HG03354 (cell line): ENCODE measurements at regions not wholly inside any gene's neighbourhood (a gene's known extent, or its start where the extent isn't known, plus 50 kb on each side); places are given as distances from the start of the nearest gene placed in this dataset.

Experiments
- ATAC-seq: cut with Tn5 transposase; IDR thresholded peaks from one replicate; pipeline ENCODE4 v1.9.1; 2021; ENCODE audit warnings: mild to moderate bottlenecking; ENCODE audit not compliant: unreplicated experiment, poor library complexity, severe bottlenecking

DNA sequence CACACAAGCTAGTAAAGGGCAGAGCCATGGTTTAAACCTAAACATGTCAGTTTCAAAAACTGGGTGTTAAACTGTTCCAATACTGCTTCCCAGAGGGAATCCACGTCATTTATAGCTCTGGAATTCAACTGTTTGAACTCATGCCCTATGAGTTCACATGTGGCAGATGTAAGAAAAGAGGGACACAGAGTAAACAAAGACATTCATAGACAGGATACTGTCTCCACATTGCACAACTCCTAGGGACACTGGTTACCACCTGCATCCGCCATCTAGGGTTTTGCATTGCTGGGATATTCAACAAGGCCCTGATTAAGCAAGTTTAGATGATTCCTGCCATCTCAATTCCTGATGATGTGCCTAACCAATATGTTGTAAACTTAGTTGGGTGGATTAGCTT is 134.1 kb upstream of the COL8A1 start:
- no peak for ATAC-seq

DNA sequence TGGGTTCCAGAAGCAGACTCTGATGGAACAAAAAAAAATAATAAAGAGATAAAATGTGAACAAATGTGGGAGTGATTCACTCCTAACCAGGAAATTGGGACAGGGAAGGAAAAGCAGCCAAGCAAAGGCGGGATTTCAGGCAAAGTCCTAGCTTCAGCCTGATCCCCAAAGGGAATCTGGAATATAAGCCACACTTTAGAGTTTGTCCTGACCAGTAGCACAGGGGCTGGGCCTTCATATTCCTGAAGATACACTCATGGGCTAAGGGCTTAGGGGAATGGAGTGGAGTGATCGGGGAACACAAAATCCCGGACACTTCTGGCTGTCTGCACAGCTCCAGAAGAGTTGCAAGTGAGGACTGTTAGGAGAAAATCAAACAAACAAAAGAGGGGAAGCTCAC is 135.0 kb upstream of the COL8A1 start:
- no peak for ATAC-seq

DNA sequence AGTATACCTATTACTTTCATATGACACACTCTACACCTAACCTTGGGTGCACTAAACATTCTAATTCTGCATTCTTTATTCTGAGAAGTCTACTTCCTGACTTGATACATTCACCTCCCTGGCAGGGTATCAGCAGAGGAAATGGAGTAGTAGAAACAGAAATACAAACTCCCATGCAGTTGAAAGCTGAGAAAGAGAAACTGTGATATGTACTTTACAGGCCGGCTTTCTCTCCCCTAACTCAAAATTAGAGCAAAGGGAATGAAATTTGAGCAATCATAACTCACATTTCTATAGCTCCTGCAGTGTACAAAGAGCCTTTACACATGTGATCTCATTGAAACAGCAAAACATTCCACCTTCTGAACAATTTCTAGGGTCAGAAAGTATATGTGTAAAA is 135.5 kb upstream of the COL8A1 start:
- ATAC-seq = no peak

DNA sequence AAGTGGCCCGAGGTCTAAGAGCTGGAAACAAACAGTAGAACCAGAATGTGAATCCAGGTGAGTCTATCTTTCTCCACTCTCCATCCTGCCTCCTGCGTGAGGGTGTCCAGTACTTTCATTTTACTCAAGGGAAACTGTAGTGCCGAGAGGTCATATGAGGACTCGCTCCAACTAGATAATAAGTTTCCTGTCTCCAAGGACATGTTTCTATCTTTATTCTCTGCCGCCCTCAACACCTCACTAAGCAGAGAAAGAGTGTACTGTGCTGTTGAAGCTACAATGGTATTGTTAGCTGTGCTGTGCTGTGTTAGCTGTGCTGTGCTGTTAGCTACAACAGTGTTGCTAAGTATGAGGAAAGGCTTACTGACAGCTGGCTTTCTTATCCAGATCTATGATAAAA is 137.9 kb upstream of the COL8A1 start:
- ATAC-seq = no peak

DNA sequence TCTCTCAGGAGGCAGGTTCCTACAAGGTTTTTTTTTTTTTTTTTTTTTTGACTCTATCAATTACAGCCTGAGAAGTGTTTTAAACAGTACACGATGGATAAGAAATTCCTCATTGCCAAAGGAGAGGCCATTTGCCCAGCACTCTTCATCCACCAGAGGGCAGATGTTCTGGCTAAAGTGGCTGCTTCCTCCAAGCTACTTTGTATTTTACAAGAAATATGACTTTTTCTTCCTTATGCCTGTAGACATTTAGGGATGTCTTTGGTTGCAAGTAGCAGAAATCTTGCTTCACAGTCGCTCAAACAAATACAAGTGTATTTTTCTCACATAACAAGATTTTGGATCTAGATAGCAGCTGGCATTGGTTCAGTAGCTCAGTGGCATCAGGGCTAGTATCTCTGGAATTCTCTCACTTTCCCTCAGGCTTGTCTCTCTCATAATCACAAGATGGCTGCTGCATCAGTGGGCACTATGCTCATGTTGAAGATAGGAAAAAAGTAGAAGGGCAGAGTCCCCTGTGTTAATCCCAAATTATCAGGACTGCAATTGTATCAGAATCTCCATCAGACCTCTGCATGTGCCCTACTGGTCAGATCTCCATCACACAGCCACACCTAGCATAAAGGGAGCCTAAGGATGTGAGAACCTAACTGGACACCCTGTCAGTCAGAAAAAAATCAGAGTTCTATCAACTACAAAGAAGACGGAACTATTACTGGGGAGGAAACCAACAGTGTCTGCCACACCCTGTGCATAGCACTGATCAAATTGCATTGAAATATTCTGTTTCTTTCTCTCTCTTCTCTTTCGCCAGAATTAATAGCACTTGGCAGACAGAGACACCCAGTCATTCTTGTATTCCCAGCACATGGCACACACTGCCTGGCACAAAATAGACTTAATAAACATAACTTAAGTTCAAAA is 138.9 kb upstream of the COL8A1 start:
- peak; percentile 73 for ATAC-seq

DNA sequence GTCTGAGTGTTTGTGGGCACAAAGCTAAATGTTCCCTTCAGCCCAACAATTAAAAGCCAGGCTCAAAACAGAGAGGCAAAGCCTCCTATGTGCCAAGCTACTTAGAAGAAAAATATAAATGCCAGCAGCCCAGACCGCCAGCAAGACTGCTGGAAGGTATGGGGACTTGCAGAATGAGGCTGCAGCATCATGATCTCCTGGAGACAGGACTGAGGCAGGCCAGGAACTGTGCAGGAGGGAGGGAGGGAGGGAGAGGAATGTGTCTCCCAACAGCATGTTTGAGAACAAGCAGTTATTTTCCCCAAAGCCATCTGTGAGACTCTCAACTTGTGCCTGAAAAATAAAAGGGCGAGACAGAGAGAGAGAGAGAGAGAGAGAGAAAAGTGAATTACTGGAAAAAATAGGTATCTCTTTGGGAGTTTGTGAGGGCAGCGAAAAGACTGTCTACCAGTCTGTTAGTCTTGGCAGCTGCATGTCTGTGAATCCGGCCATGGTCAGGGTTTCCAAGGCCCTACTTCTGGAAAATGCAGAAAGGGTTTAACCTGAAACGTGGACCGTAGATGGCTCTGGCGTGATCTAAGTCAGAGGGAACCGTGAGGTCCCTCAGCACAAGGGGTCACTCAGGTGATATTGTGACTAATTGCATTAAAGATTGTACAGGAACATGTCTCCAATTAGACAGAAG is 139.7 kb upstream of the COL8A1 start:
- ATAC-seq = peak; percentile 6

DNA sequence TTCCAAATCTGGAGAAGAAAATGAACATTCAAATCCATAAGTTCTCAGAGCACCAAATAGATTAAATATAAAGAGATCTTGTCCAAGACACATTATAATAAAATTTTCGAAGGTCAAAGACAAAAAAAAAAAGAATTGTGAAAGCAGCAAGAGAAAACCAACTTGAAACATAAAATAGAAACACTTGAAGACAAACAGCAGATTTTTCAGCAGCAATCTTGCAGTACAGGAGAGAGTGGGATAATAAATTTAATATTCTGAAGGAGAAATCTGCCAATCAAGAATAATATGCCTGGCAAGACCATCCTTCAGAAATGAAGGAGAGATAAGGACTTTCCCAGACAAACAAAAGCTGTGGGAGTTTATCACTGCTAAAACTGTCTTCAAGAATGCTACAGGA is 150.5 kb upstream of the COL8A1 start:
- no peak for ATAC-seq

DNA sequence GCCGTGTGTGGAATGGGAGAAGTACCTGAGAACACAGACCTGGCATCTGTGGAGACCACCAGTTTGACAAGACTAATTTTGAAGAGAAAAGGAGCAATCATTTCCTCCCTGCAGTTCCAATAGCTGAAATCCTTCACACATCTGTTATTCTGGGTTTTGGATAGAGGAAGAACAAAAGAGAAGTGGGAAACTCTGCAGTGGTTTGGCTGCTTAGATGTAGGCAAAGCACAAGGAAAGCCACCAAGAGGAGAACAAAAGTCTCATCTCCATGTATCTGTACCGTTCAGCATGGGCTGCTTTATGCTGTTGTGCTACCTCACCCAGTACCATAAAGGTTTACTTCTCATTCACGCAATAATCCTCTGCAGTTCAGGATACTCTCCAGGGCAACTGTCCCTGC is 153.1 kb upstream of the COL8A1 start:
- no peak for ATAC-seq

DNA sequence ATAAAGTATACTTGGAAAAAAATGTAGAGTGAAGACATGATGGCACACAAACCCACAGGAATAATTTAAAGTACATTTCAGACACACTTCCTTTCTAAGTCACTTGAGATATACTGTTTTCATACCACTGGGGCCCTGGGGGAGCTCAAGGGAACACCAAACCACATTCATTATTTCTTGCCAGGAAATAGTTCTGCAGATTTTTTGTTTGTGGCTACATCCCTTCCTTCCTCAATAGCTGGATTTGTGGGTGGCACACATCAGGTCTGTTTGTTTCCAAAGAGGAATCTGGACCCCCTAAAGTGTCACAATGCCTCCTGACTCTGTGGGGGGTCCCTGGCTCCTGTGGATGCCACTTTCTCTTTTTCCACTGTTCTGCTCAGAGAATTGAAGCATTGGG is 153.5 kb upstream of the COL8A1 start:
- ATAC-seq = no peak

DNA sequence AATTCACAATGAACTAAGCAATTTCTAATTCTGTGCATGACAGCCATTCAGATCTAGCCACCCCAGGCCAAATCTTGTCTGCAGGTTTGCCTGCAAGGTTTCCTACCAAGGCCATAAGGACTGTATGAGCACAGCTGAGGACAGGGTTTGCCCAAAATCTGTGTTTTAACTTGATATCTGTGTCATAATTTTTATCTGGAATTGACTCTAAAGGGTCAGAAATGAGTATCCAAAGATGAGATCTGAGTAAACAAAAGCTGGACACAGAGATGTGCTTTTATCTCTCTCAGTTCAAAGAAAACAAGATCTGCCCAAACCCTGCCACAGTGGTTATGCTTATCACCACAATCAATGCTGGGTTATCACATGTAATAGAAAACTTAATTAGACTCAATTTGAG is 154.6 kb upstream of the COL8A1 start:
- no peak for ATAC-seq

DNA sequence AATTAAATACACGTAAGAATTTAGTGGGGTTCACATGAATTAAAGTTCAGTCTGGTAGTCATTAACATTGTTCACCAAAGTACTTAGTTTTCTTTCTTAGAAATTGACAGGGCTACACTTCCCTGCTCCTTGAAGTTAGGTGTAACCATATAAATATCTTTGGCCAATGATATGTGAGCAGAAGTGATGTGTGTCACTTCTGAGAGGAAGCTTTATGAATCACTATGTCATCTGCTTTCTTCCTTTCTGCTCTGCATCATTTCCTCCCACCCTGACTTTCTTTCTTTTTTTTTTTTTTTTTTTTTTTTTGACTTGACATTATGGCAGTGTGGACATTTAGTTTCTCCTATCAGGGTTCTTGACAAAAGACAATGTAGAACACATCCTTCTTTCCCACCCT is 156.2 kb upstream of the COL8A1 start:
- no peak for ATAC-seq

DNA sequence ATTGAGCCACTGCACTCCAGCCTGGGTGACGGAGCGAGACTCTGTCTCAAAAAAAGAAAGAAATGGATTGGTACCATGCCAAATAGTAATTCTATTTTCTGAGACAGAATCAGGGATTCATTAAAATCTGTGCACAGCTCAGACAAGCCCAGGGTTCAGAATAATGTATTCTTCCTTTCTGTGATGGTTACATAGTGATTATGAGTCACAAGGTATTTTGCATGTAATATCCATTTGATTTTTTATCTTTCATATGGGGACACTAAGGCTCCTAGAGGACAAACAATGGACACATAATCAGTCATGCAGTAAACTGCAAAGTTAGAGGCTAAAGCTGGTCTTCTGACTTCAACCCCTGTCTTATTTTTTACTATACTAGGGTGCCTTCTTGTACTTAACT is 156.8 kb upstream of the COL8A1 start:
- ATAC-seq = no peak

DNA sequence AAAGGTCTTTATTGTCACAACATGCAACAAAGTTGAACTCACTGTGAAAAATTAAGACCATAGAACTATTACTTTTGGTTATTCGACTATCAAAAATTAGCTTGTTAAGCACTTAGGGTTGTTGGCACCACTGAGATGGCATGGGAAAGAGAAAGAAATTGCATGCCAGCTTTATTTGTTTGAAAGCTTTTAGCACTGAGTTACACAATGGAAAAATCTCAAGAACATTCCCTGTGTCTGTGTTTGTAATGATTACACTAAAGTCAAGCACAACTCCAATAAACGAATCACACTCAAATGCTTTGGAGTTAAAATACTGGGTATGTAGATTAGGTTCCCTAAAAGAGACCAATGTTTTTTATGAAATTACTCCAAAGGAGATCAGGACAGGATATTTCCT is 158.6 kb upstream of the COL8A1 start:
- ATAC-seq = no peak

DNA sequence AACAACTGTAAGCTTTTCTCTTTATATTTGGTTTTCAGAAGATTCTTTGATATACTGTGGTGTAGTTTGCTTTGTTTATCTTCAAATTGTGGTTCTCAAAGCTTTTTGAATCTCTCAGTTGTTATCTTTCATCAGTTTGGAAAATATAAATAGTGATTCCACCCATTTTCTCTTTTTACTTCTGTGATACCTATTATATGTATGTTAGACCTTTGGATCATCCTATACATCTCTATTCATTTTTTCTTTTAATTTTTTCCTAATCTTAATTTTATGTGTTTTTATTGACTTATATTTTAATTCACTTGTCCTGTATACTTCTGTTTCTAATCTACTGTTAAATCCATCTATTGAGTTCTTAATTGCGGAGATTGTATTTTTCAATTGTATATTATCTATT is 160.7 kb upstream of the COL8A1 start:
- ATAC-seq = no peak

DNA sequence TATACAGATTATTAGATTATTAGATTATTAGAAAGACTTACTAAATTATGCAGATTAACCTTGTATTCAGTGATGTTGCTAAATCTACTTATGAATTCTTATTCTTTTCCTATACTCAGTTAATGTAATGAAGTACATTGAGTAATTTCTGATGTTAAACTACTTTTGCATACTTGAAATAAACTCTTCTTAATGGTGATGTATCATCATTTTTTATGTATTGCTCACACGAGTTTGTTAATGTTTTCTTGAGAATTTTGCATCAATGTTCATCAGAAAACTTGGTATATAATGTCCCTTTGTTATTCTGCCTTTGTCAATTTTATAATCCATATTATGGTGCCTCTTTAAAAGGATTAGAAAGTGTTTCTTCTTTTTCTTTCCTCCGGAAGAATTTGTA is 163.2 kb upstream of the COL8A1 start:
- ATAC-seq = no peak

DNA sequence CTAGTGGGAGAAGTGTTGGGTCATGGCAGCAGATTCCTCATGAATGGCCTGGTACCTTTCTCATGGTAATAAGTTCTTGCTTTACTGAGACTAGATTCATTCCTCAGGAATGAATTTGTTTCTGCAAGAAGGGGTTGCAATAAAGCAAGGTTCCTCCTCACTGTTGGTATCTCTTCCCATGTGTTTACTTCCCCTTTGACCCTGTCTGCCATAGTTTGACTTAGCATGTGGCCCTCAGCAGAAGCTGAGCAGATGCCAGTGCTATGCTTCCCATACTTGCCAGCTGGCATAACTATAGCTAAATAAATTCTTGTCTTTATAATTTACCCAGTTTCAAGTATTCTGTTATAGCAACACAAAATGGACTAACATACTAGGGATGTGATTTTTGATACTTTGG is 163.6 kb upstream of the COL8A1 start:
- ATAC-seq = no peak

DNA sequence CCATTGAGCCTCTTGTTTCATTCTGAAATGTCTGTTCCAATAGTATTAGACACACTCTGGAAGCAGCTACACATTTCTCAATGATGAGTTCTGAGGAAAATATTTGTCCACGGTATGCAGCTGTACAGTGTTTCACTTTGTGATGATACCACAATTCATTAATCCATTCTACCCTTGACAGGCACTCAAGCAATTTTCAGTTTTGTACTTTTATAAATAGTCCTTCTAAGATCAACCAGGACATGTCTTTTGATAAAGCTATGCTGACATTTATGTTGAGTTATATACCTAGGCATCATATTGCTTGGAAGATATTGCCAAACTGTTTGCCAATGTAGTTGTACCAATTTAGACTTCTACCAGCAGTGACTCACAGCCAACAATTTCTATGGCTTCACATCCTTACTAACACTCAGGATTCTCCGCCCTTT is 165.1 kb upstream of the COL8A1 start:
- no peak for ATAC-seq

DNA sequence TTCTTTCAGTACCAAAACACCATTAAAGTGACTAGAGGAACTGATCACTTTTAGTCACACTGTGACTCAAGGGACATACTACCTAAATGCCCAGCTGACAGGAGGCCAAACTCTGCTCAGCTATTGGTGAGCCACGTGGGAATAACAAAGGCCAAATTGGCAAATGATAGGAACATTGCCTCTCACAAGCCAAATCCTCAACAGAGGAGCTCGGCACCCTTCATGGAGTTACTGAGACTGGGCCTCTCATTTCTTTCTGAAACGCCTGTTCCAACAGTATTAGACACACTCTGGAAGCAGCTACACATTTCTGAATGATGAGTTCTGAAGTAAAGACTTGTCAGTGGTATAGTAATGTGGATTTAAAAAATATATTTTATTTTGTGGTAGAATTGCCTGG is 166.0 kb upstream of the COL8A1 start:
- no peak for ATAC-seq

DNA sequence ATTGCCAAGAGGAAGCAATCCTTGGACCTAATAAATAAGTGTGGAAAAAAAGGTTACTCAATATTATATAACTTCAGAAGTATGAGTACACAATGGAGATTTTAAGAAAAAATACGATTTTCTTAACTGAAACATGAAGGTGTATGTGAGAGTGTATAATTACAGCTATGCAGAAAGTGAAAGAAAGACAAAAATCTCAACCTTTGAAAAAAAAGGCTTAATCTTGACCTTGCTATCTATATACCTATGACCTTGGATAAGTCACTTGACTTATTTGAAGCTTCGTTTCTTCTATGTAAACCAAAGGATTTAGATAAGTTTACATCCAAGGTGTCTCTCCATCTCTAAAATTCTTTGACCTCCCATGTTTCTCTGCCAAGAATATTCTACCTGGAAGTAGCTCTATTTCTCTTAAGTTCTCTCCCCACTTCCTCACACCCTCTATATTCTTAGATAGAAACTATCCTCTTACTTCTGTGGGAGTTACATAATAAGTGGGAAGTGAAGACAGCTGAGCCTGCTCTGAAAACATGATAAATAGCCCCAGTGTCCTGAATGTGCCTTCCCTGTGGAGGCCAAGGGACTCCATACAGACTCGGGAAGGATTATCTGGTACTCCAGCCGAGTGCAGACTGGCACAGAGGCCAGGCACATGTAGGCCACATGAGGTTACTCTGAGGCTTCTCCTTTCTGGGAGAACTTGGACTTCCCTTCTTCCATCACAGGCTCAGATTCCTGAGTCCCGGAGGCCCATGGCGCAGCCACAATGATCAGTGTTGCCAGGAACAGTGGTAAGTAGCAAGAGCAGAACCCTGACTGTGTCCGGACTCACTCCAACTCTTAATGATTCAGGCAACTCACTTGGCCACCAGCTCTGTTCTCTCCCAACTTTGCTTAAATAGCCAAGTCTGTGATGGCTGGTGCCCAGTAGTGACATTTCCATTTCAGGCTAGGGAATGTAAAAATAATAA is 166.8 kb upstream of the COL8A1 start:
- no peak for ATAC-seq

DNA sequence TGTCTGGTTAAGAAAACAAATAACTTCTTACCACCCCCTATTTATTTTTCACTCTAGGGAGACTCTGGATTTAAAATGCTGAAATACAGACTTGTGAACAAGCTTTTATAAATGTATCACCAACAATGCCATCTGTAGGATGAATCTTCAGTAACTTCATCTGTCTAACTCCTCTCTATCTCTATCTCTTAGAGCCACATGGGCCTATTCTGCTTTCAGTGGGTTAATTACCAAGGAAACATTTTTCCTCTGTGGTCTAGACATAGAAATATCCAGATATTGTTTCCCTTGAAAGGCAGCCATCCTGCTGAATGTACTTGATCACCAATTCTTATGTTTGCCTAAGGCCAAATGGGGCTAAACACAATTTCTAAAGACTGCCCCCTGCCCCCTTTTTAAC is 167.6 kb upstream of the COL8A1 start:
- no peak for ATAC-seq
